Thyroid gland (tissue), 4 donors: ENCODE measurements at regions not wholly inside any gene's neighbourhood (a gene's known extent, or its start where the extent isn't known, plus 50 kb on each side); places are given as distances from the start of the nearest gene placed in this dataset.

Source experiments
- DNase-seq, 2 donors: peaks; one replicate each; pipeline ENCODE4 v3.0.0-alpha.2; 2019
- H3K27ac ChIP-seq, 3 donors: fragments of 200-600 bp; sonication (generic); 1 replicate in 2 of 3; 2 replicates in 1 of 3; pipeline ENCODE4 v1.5.1; 2016 to 2019; ENCODE audit warnings: mild to moderate bottlenecking in 1 of 3, moderate library complexity in 1 of 3
- H3K27me3 ChIP-seq: fragments of 200-600 bp; sonication (generic); one replicate; pipeline ENCODE4 v1.5.1; 2019
- H3K36me3 ChIP-seq, 2 donors: fragments of 200-600 bp; sonication (generic); one replicate each; pipeline ENCODE4 v1.5.1; 2016 to 2019
- H3K4me1 ChIP-seq, 2 donors: fragments of 200-600 bp; sonication (generic); one replicate each; pipeline ENCODE4 v1.5.1; 2017 to 2019
- H3K4me3 ChIP-seq, 3 donors: fragments of 200-600 bp; sonication (generic); replicated peaks in 1 of 3; 1 replicate in 2 of 3; 2 replicates in 1 of 3; pipeline ENCODE4 v1.5.1; 2016; ENCODE audit warnings: mild to moderate bottlenecking in 1 of 3
- H3K9me3 ChIP-seq: fragments of 200-600 bp; sonication (generic); one replicate; pipeline ENCODE4 v1.5.1; 2017
- CTCF ChIP-seq, 6 experiments: fragments of 200-600 bp in 3 of 6; fragments of 450-650 bp in 3 of 6; sonication (generic) in 3 of 6; IDR thresholded peaks; one replicate each; pipeline ENCODE4 v1.5.1; 2016 to 2019; ENCODE audit warnings: antibody characterized with exemption in 6 of 6, mild to moderate bottlenecking in 2 of 6, inconsistent platforms in 1 of 6, moderate library complexity in 1 of 6
- POLR2A ChIP-seq, 2 donors: fragments of 450-650 bp; IDR thresholded peaks; one replicate each; pipeline ENCODE4 v1.6.1; 2017; ENCODE audit warnings: antibody characterized with exemption in 2 of 2, mild to moderate bottlenecking in 2 of 2, moderate library complexity in 1 of 2
- WGBS, 2 donors: methylation state at CpG; one replicate each; pipeline ENCODE4 v1.1.5; 2017; 5-methylcytosine and 5-hydroxymethylcytosine counted together
- intact Hi-C: fragments of 100-400 bp; cut with DNase I; formaldehyde crosslinking; loops from one replicate; pipeline ENCODE4 v1.15.1; 2023

- no peaks in the 10 kb centered on the region for H3K27me3 ChIP-seq
- no peaks in the 10 kb centered on the region for H3K9me3 ChIP-seq
- intact Hi-C loops, result no loop called here
- H3K4me3 ChIP-seq, result no peak overlapping the region
- WGBS, 2 donors, result 80 to 85% methylated on average over 5 of the region's 5 CpGs
- no peaks in the 10 kb centered on the region for H3K36me3 ChIP-seq
- H3K4me1 ChIP-seq, result peaks cover 0 to 6% of the 10 kb centered on the region in 2 donors
- H3K27ac ChIP-seq, result no peak overlapping the region
- TF ChIP-seq CTCF (IDR thresholded peaks at IDR 0.05) (no peak), POLR2A (IDR thresholded peaks at IDR 0.05) (no peak)
- DNase-seq, result no peak
Measured at GRCh38 chr22:22345781-22346180, 101.2 kb downstream of the VPREB1 start.

GRCh38 chr22:22346401-22347107 is 102.0 kb downstream of the VPREB1 start:
- H3K27ac ChIP-seq, result no peak overlapping the region
- H3K4me1 ChIP-seq, result peaks cover 0 to 6% of the 10 kb centered on the region in 2 donors
- 81 to 83% methylated on average over 3 of the region's 3 CpGs for WGBS, 2 donors
- TF ChIP-seq POLR2A (IDR thresholded peaks at IDR 0.05) (no peak), CTCF (IDR thresholded peaks at IDR 0.05) (no peak)
- no peak overlapping the region for H3K4me3 ChIP-seq
- H3K27me3 ChIP-seq, result no peaks in the 10 kb centered on the region
- no peaks in the 10 kb centered on the region for H3K9me3 ChIP-seq
- no peak for DNase-seq
- intact Hi-C loops, result no loop called here
- no peaks in the 10 kb centered on the region for H3K36me3 ChIP-seq

- DNase-seq, result no peak
- H3K36me3 ChIP-seq, result no peaks in the 10 kb centered on the region
- intact Hi-C loops, result no loop called here
- TF ChIP-seq POLR2A (IDR thresholded peaks at IDR 0.05) (no peak), CTCF (IDR thresholded peaks at IDR 0.05) (no peak)
- no peak overlapping the region for H3K27ac ChIP-seq
- peaks cover 0 to 2% of the 10 kb centered on the region in 2 donors for H3K4me1 ChIP-seq
- WGBS, 2 donors, result 48 to 51% methylated on average over 5 of the region's 5 CpGs
- H3K27me3 ChIP-seq, result no peaks in the 10 kb centered on the region
- no peak overlapping the region for H3K4me3 ChIP-seq
- no peaks in the 10 kb centered on the region for H3K9me3 ChIP-seq
Measured at GRCh38 chr22:22348127-22348814, 103.7 kb downstream of the VPREB1 start.

GRCh38 chr22:22348815-22349454 is 104.3 kb downstream of the VPREB1 start:
- Histone ChIP-seq H3K4me3 (no peak overlapping the region), H3K4me1 (no peaks in the 10 kb centered on the region), H3K27me3 (no peaks in the 10 kb centered on the region), H3K36me3 (no peaks in the 10 kb centered on the region), H3K9me3 (no peaks in the 10 kb centered on the region), H3K27ac (no peak overlapping the region)
- no peak for DNase-seq
- intact Hi-C loops, result no loop called here
- 75 to 77% methylated on average over 6 of the region's 6 CpGs for WGBS, 2 donors
- no peak for TF ChIP-seq CTCF (IDR thresholded peaks at IDR 0.05)
- no peak for TF ChIP-seq POLR2A (IDR thresholded peaks at IDR 0.05)

- TF ChIP-seq CTCF (IDR thresholded peaks at IDR 0.05) (no peak), POLR2A (IDR thresholded peaks at IDR 0.05) (no peak)
- DNase-seq, result no peak
- WGBS, 2 donors, result 69 to 78% methylated on average over 3 of the region's 3 CpGs
- Histone ChIP-seq H3K36me3 (no peaks in the 10 kb centered on the region), H3K4me1 (no peaks in the 10 kb centered on the region), H3K9me3 (no peaks in the 10 kb centered on the region), H3K4me3 (no peak overlapping the region), H3K27me3 (no peaks in the 10 kb centered on the region), H3K27ac (no peak overlapping the region)
- intact Hi-C loops, result no loop called here
Measured at GRCh38 chr22:22349455-22349836, 104.9 kb downstream of the VPREB1 start.
